ENCODE measurements at regions not wholly inside any gene's neighbourhood (a gene's known extent, or its start where the extent isn't known, plus 50 kb on each side); places are given as distances from the start of the nearest gene placed in this dataset.

GRCh38 chr4:183763990-183764754 is 105.1 kb downstream of the TRAPPC11 start:
- DNase-seq (ENCODE audit: low read depth): no peak

- no peak for DNase-seq (ENCODE audit: low read depth)
Measured at GRCh38 chr4:183765251-183765911, 106.3 kb downstream of the TRAPPC11 start.

GRCh38 chr4:183766140-183766539 is 107.0 kb downstream of the TRAPPC11 start:
- DNase-seq (ENCODE audit: low read depth): no peak

GRCh38 chr4:183770906-183771305 is 111.8 kb downstream of the TRAPPC11 start:
- DNase-seq (ENCODE audit: low read depth): no peak

- no peak for DNase-seq (ENCODE audit: low read depth)
Measured at GRCh38 chr4:183772361-183772760, 113.3 kb downstream of the TRAPPC11 start.

GRCh38 chr4:183773790-183774189 is 114.7 kb downstream of the TRAPPC11 start:
- DNase-seq (ENCODE audit: low read depth): no peak

GRCh38 chr4:183783306-183783705 is 121.8 kb upstream of the STOX2 start:
- DNase-seq (ENCODE audit: low read depth): no peak

- DNase-seq (ENCODE audit: low read depth): no peak
Measured at GRCh38 chr4:183783991-183784553, 121.0 kb upstream of the STOX2 start.

GRCh38 chr4:183788308-183788905 is 116.7 kb upstream of the STOX2 start:
- no peak for DNase-seq (ENCODE audit: low read depth)

- no peak for DNase-seq (ENCODE audit: low read depth)
Measured at GRCh38 chr4:183789657-183790056, 115.5 kb upstream of the STOX2 start.

GRCh38 chr4:183790661-183791060 is 114.4 kb upstream of the STOX2 start:
- no peak for DNase-seq (ENCODE audit: low read depth)

GRCh38 chr4:183797011-183797444 is 108.1 kb upstream of the STOX2 start:
- DNase-seq (ENCODE audit: low read depth): no peak

GRCh38 chr4:183797445-183798300 is 107.4 kb upstream of the STOX2 start:
- no peak for DNase-seq (ENCODE audit: low read depth)

- DNase-seq (ENCODE audit: low read depth): no peak
Measured at GRCh38 chr4:183798301-183799253, 106.5 kb upstream of the STOX2 start.

GRCh38 chr4:183801457-183802165 is 103.5 kb upstream of the STOX2 start:
- DNase-seq (ENCODE audit: low read depth): no peak

- DNase-seq (ENCODE audit: low read depth): no peak
Measured at GRCh38 chr4:183806341-183806740, 98.8 kb upstream of the STOX2 start.

- no peak for DNase-seq (ENCODE audit: low read depth)
Measured at GRCh38 chr4:183807420-183808096, 97.5 kb upstream of the STOX2 start.

- DNase-seq (ENCODE audit: low read depth): no peak
Measured at GRCh38 chr4:183808097-183808456, 97.0 kb upstream of the STOX2 start.

GRCh38 chr4:183812567-183812966 is 92.5 kb upstream of the STOX2 start:
- DNase-seq (ENCODE audit: low read depth): no peak

GRCh38 chr4:183814461-183814860 is 90.6 kb upstream of the STOX2 start:
- no peak for DNase-seq (ENCODE audit: low read depth)
